SK-N-SH treated with all-trans-retinoic acid at 6 μM for 48 hours (cell line): ENCODE measurements at regions not wholly inside any gene's neighbourhood (a gene's known extent, or its start where the extent isn't known, plus 50 kb on each side); places are given as distances from the start of the nearest gene placed in this dataset.

Experiments
- ATAC-seq: fragments of 200-7000 bp; cut with Tn5 transposase; 3 replicates; pipeline ENCODE4 v1.9.1; 2020; ENCODE audit warnings: mild to moderate bottlenecking, moderate library complexity
- ARNTL ChIP-seq: fragments of 450-650 bp; formaldehyde crosslinking; IDR thresholded peaks from 2 replicates; pipeline ENCODE4 v1.5.0; 2020; ENCODE audit warnings: low read depth, mild to moderate bottlenecking, moderate library complexity, borderline replicate concordance
- BACH2 ChIP-seq: fragments of 250-450 bp; sonication (Bioruptor Pico); IDR thresholded peaks from 2 replicates; pipeline ENCODE4 v1.9.0; 2021; ENCODE audit warnings: mild to moderate bottlenecking, borderline replicate concordance
- CREB5 ChIP-seq: fragments of 250-450 bp; sonication (Bioruptor Pico); IDR thresholded peaks from 2 replicates; pipeline ENCODE4 v1.5.1; 2020; ENCODE audit warnings: low read depth, mild to moderate bottlenecking, moderate library complexity
- CSDC2 ChIP-seq: fragments of 250-450 bp; sonication (Bioruptor Pico); IDR thresholded peaks from 2 replicates; pipeline ENCODE4 v1.5.0; 2020; ENCODE audit warnings: mild to moderate bottlenecking, moderate library complexity
- CSRNP3 ChIP-seq: fragments of 250-450 bp; sonication (Bioruptor Pico); IDR thresholded peaks from 2 replicates; pipeline ENCODE4 v1.5.1; 2021; ENCODE audit warnings: mild to moderate bottlenecking, moderate library complexity
- ESRRG ChIP-seq: fragments of 250-450 bp; sonication (Bioruptor Pico); IDR thresholded peaks from 2 replicates; pipeline ENCODE4 v1.6.1; 2021; ENCODE audit warnings: mild to moderate bottlenecking
- GLIS3 ChIP-seq: fragments of 250-450 bp; sonication (Bioruptor Pico); IDR thresholded peaks from 2 replicates; pipeline ENCODE4 v1.5.0; 2020; ENCODE audit warnings: mild to moderate bottlenecking, moderate library complexity
- ISL1 ChIP-seq: fragments of 250-450 bp; sonication (Bioruptor Pico); IDR thresholded peaks from 2 replicates; pipeline ENCODE4 v2.1.2; 2022; ENCODE audit warnings: mild to moderate bottlenecking, moderate library complexity
- OSR1 ChIP-seq: fragments of 250-450 bp; sonication (Bioruptor Pico); IDR thresholded peaks from 2 replicates; pipeline ENCODE4 v1.8.0; 2022; ENCODE audit warnings: moderate library complexity, mild to moderate bottlenecking, inconsistent platforms
- PPARA ChIP-seq: fragments of 250-450 bp; sonication (Bioruptor Pico); IDR thresholded peaks from 2 replicates; pipeline ENCODE4 v1.5.0; 2020; ENCODE audit warnings: mild to moderate bottlenecking, borderline replicate concordance
- RARB ChIP-seq: fragments of 250-450 bp; sonication (Bioruptor Pico); IDR thresholded peaks from 2 replicates; pipeline ENCODE4 v1.8.0; 2021; ENCODE audit warnings: mild to moderate bottlenecking, moderate library complexity
- SNAI2 ChIP-seq: fragments of 250-450 bp; sonication (Bioruptor Pico); IDR thresholded peaks from 2 replicates; pipeline ENCODE4 v1.5.0; 2020; ENCODE audit warnings: mild to moderate bottlenecking, moderate library complexity
- TCF4 ChIP-seq: fragments of 250-450 bp; sonication (Bioruptor Pico); IDR thresholded peaks from 2 replicates; pipeline ENCODE4 v1.8.0; 2021; ENCODE audit warnings: mild to moderate bottlenecking, moderate library complexity, borderline replicate concordance
- TOX ChIP-seq: fragments of 250-450 bp; sonication (Bioruptor Pico); IDR thresholded peaks from 2 replicates; pipeline ENCODE4 v1.8.0; 2021; ENCODE audit warnings: mild to moderate bottlenecking, moderate library complexity, borderline replicate concordance
- ZC3H10 ChIP-seq: fragments of 250-450 bp; sonication (Bioruptor Pico); IDR thresholded peaks from 2 replicates; pipeline ENCODE4 v1.5.1; 2021; ENCODE audit warnings: mild to moderate bottlenecking, moderate library complexity
- ZFP3 ChIP-seq: fragments of 250-450 bp; sonication (Bioruptor Pico); IDR thresholded peaks from 2 replicates; pipeline ENCODE4 v1.5.0; 2020; ENCODE audit warnings: mild to moderate bottlenecking, moderate library complexity
- ZFP30 ChIP-seq: fragments of 450-650 bp; formaldehyde crosslinking; IDR thresholded peaks from 2 replicates; pipeline ENCODE4 v1.5.0; 2022; ENCODE audit warnings: mild to moderate bottlenecking, moderate library complexity
- ZNF565 ChIP-seq: fragments of 450-650 bp; formaldehyde crosslinking; conservative IDR thresholded peaks from 2 replicates; pipeline ENCODE4 v1.5.0; 2020; ENCODE audit warnings: low read depth, mild to moderate bottlenecking, moderate library complexity
- ZNF70 ChIP-seq: fragments of 450-650 bp; formaldehyde crosslinking; IDR thresholded peaks from 2 replicates; pipeline ENCODE4 v1.5.0; 2020; ENCODE audit warnings: mild to moderate bottlenecking, moderate library complexity
- ZNF8 ChIP-seq: fragments of 450-650 bp; formaldehyde crosslinking; IDR thresholded peaks from 2 replicates; pipeline ENCODE4 v1.5.0; 2020; ENCODE audit warnings: mild to moderate bottlenecking, moderate library complexity
- TF ChIP-seq, protein P1 (sequence below): fragments of 250-450 bp; sonication (Bioruptor Pico); IDR thresholded peaks from 2 replicates; pipeline ENCODE4 v1.5.0; 2020; ENCODE audit warnings: mild to moderate bottlenecking, moderate library complexity
- TF ChIP-seq, protein P2 (sequence below): fragments of 250-450 bp; sonication (Bioruptor Pico); IDR thresholded peaks from 2 replicates; pipeline ENCODE4 v1.8.0; 2021; ENCODE audit warnings: low read depth, mild to moderate bottlenecking, moderate library complexity, borderline replicate concordance
- TF ChIP-seq, protein P3 (sequence below): fragments of 250-450 bp; sonication (Bioruptor Pico); IDR thresholded peaks from 2 replicates; pipeline ENCODE4 v1.8.0; 2020; ENCODE audit warnings: mild to moderate bottlenecking, moderate library complexity, borderline replicate concordance

DNA sequence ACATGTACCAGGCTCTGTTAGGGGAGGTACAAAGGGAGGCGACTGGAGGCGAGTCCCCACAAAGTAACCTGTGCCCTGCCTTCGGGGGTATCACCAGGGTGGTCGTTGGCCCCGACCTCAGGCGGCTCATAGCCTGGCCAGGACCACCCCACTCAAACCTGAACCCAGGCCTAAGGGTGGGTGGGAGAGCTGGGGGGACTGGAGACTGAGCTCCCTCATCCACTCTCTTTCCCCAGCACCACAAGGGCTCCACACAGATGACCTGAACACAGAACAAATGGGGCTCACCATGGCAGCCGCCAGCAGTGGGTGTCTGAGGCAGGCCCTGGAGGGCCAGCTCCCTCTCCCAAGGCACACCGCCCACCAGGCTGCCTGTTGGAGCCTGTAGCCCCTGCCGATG is 120.6 kb upstream of the TNRC6C start:
- no peak for TF ChIP-seq OSR1 (CRISPR knock-in tag)
- TF ChIP-seq CSRNP3, result no peak
- no peak for TF ChIP-seq CREB5 (CRISPR knock-in tag)
- no peak for TF ChIP-seq ZNF70 (CRISPR knock-in tag)
- no peak for TF ChIP-seq ESRRG (CRISPR knock-in tag)
- no peak for TF ChIP-seq TCF4
- no peak for TF ChIP-seq BACH2 (CRISPR knock-in tag)
- no peak for TF ChIP-seq ZNF565 (CRISPR knock-in tag)
- TF ChIP-seq SNAI2, result no peak
- TF ChIP-seq, protein P1, sequence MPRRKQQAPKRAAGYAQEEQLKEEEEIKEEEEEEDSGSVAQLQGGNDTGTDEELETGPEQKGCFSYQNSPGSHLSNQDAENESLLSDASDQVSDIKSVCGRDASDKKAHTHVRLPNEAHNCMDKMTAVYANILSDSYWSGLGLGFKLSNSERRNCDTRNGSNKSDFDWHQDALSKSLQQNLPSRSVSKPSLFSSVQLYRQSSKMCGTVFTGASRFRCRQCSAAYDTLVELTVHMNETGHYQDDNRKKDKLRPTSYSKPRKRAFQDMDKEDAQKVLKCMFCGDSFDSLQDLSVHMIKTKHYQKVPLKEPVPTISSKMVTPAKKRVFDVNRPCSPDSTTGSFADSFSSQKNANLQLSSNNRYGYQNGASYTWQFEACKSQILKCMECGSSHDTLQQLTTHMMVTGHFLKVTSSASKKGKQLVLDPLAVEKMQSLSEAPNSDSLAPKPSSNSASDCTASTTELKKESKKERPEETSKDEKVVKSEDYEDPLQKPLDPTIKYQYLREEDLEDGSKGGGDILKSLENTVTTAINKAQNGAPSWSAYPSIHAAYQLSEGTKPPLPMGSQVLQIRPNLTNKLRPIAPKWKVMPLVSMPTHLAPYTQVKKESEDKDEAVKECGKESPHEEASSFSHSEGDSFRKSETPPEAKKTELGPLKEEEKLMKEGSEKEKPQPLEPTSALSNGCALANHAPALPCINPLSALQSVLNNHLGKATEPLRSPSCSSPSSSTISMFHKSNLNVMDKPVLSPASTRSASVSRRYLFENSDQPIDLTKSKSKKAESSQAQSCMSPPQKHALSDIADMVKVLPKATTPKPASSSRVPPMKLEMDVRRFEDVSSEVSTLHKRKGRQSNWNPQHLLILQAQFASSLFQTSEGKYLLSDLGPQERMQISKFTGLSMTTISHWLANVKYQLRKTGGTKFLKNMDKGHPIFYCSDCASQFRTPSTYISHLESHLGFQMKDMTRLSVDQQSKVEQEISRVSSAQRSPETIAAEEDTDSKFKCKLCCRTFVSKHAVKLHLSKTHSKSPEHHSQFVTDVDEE (CRISPR knock-in tag), result no peak
- no peak for TF ChIP-seq PPARA (CRISPR knock-in tag)
- no peak for TF ChIP-seq CSDC2 (CRISPR knock-in tag)
- no peak for TF ChIP-seq ARNTL (CRISPR knock-in tag)
- no peak for TF ChIP-seq ZC3H10 (CRISPR knock-in tag)
- no peak for TF ChIP-seq ZFP30 (CRISPR knock-in tag)
- no peak for TF ChIP-seq RARB
- TF ChIP-seq, protein P2, sequence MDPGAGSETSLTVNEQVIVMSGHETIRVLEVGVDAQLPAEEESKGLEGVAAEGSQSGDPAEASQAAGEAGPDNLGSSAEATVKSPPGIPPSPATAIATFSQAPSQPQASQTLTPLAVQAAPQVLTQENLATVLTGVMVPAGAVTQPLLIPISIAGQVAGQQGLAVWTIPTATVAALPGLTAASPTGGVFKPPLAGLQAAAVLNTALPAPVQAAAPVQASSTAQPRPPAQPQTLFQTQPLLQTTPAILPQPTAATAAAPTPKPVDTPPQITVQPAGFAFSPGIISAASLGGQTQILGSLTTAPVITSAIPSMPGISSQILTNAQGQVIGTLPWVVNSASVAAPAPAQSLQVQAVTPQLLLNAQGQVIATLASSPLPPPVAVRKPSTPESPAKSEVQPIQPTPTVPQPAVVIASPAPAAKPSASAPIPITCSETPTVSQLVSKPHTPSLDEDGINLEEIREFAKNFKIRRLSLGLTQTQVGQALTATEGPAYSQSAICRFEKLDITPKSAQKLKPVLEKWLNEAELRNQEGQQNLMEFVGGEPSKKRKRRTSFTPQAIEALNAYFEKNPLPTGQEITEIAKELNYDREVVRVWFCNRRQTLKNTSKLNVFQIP, result no peak
- TF ChIP-seq, protein P3, sequence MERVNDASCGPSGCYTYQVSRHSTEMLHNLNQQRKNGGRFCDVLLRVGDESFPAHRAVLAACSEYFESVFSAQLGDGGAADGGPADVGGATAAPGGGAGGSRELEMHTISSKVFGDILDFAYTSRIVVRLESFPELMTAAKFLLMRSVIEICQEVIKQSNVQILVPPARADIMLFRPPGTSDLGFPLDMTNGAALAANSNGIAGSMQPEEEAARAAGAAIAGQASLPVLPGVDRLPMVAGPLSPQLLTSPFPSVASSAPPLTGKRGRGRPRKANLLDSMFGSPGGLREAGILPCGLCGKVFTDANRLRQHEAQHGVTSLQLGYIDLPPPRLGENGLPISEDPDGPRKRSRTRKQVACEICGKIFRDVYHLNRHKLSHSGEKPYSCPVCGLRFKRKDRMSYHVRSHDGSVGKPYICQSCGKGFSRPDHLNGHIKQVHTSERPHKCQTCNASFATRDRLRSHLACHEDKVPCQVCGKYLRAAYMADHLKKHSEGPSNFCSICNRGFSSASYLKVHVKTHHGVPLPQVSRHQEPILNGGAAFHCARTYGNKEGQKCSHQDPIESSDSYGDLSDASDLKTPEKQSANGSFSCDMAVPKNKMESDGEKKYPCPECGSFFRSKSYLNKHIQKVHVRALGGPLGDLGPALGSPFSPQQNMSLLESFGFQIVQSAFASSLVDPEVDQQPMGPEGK, result no peak
- no peak for TF ChIP-seq ISL1 (CRISPR knock-in tag)
- TF ChIP-seq GLIS3 (CRISPR knock-in tag), result no peak
- ATAC-seq, result no peak

- TF ChIP-seq RARB, result no peak
- TF ChIP-seq ISL1 (CRISPR knock-in tag), result no peak
- TF ChIP-seq ZC3H10 (CRISPR knock-in tag), result no peak
- TF ChIP-seq GLIS3 (CRISPR knock-in tag), result no peak
- TF ChIP-seq BACH2 (CRISPR knock-in tag), result no peak
- no peak for TF ChIP-seq ZFP30 (CRISPR knock-in tag)
- no peak for TF ChIP-seq CSRNP3
- no peak for TF ChIP-seq ZNF8 (CRISPR knock-in tag)
- no peak for TF ChIP-seq ESRRG (CRISPR knock-in tag)
- TF ChIP-seq CREB5 (CRISPR knock-in tag), result no peak
- TF ChIP-seq ZFP3 (CRISPR knock-in tag), result no peak
- no peak for TF ChIP-seq OSR1 (CRISPR knock-in tag)
- TF ChIP-seq ZNF70 (CRISPR knock-in tag), result no peak
- no peak for TF ChIP-seq PPARA (CRISPR knock-in tag)
- no peak for TF ChIP-seq TCF4
- TF ChIP-seq SNAI2, result no peak
- TF ChIP-seq, protein P1 (CRISPR knock-in tag), result no peak
- TF ChIP-seq TOX (CRISPR knock-in tag), result no peak
- no peak for ATAC-seq
Observed at GRCh38 chr17:77838748-77839697, 119.5 kb upstream of the TNRC6C start.
